ENCODE measurements at regions not wholly inside any gene's neighbourhood (a gene's known extent, or its start where the extent isn't known, plus 50 kb on each side); places are given as distances from the start of the nearest gene placed in this dataset.

GRCh38 chr11:95500466-95500865 is 269.5 kb upstream of the SESN3 start:
- H2BK5ac ChIP-seq (ENCODE audit: insufficient read length, low read length): no peak overlapping the region
- no peaks in the 10 kb centered on the region for H3K9me3 ChIP-seq (ENCODE audit: control insufficient read depth, low read depth, low read length)
- H3K4ac ChIP-seq (ENCODE audit: low read depth, low read length): no peak overlapping the region
- no peaks in the 10 kb centered on the region for H3K79me2 ChIP-seq (ENCODE audit: insufficient read depth, low read length)
- no peaks in the 10 kb centered on the region for H3K36me3 Mint-ChIP-seq (ENCODE audit: insufficient read depth in 1 of 3, low read depth in 3 of 3)
- no peak overlapping the region for H3K27ac Mint-ChIP-seq
- TF ChIP-seq CTCF (conservative IDR thresholded peaks at IDR 0.05): no peak
- H3K79me1 ChIP-seq (ENCODE audit: insufficient read depth, low read depth, low read length, poor library complexity, severe bottlenecking): no peaks in the 10 kb centered on the region
- no peaks in the 10 kb centered on the region for H4K20me1 ChIP-seq (ENCODE audit: control insufficient read depth, insufficient read depth, insufficient read length)
- H3K23ac ChIP-seq (ENCODE audit: insufficient read length, low read depth, low read length): no peak overlapping the region
- no peak overlapping the region for H3K4me2 ChIP-seq (ENCODE audit: insufficient read depth, insufficient read length, low read length)
- H3K56ac ChIP-seq (ENCODE audit: insufficient read length, low read depth, low read length): no peak overlapping the region
- no CpG with 5 or more reads among the region's 1 CpG for WGBS (ENCODE audit: extremely low coverage, insufficient read length, low lambda C conversion rate)
- H3K18ac ChIP-seq (ENCODE audit: insufficient read length, low read depth, low read length): no peak overlapping the region
- no peak overlapping the region for H3K9ac ChIP-seq (ENCODE audit: extremely low read depth, insufficient read length, low read length)
- no peak overlapping the region for H4K5ac ChIP-seq (ENCODE audit: insufficient read length, low read depth, low read length)
- no peak overlapping the region for H2BK12ac ChIP-seq (ENCODE audit: insufficient read length, low read depth, low read length)
- peaks cover 16 to 21% of the 10 kb centered on the region in 2 experiments for H3K4me1 Mint-ChIP-seq
- no peak overlapping the region for H2AK5ac ChIP-seq (ENCODE audit: insufficient read length, low read length)
- no peak overlapping the region for H2BK15ac ChIP-seq (ENCODE audit: low read depth, low read length)
- no peaks in the 10 kb centered on the region for H3K9me3 Mint-ChIP-seq
- H3T11ph ChIP-seq (ENCODE audit: low read length): no peak overlapping the region
- no peak for DNase-seq
- no peak overlapping the region for H4K91ac ChIP-seq (ENCODE audit: insufficient read length, low read depth, low read length)
- no peaks in the 10 kb centered on the region; the same call in 1 of the 2 replicates for H3K27me3 Mint-ChIP-seq (ENCODE audit: low read depth)
- H2AFZ ChIP-seq (ENCODE audit: low read length): no peak overlapping the region
- no peak overlapping the region for H2BK120ac ChIP-seq (ENCODE audit: low read depth, low read length, poor library complexity, severe bottlenecking)
- no peak overlapping the region for H3K14ac ChIP-seq (ENCODE audit: insufficient read depth, low read length)
- peaks cover 5% of the 10 kb centered on the region; the same call in 1 of the 2 replicates for H3K4me1 ChIP-seq (ENCODE audit: insufficient read depth, low read length)
- no peak overlapping the region for H3K27ac ChIP-seq (ENCODE audit: insufficient read length, low read depth, low read length)
- no peak overlapping the region for H2BK20ac ChIP-seq (ENCODE audit: low read depth, low read length, poor library complexity, severe bottlenecking)
- no peaks in the 10 kb centered on the region for H3K23me2 ChIP-seq (ENCODE audit: insufficient read length, low read depth, low read length, poor library complexity, severe bottlenecking)
- H3K4me3 Mint-ChIP-seq: no peak overlapping the region
- no peak overlapping the region for H4K8ac ChIP-seq (replicated peaks; ENCODE audit: insufficient read length, low read depth, low read length)
- H3K27me3 ChIP-seq (ENCODE audit: insufficient read depth, low read length): no peaks in the 10 kb centered on the region
